Hematopoietic multipotent progenitor cell treated with erythropoietin and hydrocortisone succinate and interleukin-3 and kit ligand, for 8 days (in vitro differentiated cells): ENCODE measurements at regions not wholly inside any gene's neighbourhood (a gene's known extent, or its start where the extent isn't known, plus 50 kb on each side); places are given as distances from the start of the nearest gene placed in this dataset.
"Not testable (repeated sequence)": the region's sequence is repeated elsewhere in the genome, so short reads cannot be mapped to it uniquely, and the experiment has no call there.

ENCODE experiments used
- DNase-seq: peaks from one replicate; pipeline ENCODE4 v3.0.0-alpha.2; 2015

DNA sequence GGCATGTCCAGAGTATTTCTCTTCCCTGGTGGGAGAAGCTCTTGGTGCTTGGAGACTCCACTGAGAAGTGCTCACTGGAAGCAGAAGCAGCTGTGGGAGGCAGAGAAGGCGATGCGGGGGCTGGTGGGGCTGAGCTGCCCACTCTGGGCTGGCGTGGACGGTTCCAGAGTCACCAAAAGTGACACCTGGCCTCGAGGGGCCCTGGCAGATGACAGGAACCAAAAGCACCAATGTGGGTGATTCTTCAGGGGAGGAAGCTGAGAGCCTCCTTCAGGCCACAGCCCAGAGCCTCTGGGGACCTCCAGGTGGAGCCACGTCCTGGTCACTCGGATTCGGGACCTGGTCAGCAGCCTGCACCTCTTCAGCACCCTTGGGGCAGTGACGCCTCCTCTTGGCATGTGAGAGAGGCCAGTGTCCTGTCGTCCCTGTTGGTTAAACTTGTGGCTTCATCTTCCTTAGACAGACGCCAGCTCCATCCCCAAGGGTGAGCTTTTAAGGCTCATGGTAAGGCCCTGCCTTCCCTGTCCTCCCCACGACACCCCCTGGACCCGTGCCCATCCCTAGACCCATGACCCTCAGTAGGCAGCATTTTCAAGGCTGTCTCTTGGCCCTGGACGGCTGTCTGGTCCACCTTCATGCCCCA, 78.7 kb upstream of the IRX4 start:
- DNase-seq = no peak

DNA sequence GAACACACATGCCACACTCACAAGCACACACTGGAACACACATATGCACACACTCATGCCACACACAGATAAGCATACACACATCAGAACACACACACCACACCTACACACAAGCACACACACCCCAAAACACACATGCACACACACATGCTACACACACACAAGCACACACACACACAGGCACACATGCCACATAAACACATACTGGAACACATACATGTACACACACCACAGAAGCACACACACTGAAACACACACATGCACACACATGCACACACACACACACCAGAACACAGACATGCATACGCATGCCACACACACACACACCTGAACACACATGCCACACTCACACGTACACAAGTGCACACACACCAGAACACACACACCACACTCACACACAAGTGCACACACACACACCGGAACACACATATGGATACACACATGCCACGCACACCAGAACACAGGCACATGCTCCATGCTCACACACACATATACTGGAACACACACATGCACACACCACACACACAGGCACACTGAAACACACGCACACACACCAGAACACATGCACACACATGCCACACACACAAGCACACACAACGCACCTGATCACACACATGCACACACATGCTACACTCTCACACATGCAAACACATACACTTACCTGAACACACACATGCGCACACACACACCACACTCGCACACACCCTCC, 78.0 kb upstream of the IRX4 start:
- DNase-seq = no peak

- DNase-seq = no peak
Observed at GRCh38 chr5:1959725-1960581, 77.2 kb upstream of the IRX4 start.

- DNase-seq = no peak
Observed at GRCh38 chr5:1959231-1959630, 76.5 kb upstream of the IRX4 start.

GRCh38 chr5:1958211-1959010, 75.7 kb upstream of the IRX4 start:
- no peak for DNase-seq

DNA sequence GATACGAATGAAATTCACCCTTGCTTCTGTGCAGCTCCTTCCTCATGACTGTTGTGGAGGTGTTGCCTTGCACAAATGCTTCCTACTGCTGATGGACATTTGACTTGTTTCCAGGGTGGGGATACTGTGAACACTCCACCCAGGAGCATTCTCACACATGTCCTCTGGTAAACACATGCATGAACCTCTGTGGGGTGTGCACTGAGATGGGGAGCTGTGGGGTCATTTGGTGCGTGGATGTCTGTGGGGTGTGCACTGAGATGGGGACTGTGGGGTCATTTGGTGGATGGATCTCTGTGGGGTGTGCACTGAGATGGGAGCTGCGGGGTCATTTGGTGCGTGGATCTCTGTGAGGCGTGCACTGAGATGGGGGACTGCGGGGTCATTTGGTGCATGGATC, 72.9 kb upstream of the IRX4 start:
- DNase-seq = no peak

GRCh38 chr5:1953710-1954109, 71.0 kb upstream of the IRX4 start:
- not testable (repeated sequence) for DNase-seq

DNA sequence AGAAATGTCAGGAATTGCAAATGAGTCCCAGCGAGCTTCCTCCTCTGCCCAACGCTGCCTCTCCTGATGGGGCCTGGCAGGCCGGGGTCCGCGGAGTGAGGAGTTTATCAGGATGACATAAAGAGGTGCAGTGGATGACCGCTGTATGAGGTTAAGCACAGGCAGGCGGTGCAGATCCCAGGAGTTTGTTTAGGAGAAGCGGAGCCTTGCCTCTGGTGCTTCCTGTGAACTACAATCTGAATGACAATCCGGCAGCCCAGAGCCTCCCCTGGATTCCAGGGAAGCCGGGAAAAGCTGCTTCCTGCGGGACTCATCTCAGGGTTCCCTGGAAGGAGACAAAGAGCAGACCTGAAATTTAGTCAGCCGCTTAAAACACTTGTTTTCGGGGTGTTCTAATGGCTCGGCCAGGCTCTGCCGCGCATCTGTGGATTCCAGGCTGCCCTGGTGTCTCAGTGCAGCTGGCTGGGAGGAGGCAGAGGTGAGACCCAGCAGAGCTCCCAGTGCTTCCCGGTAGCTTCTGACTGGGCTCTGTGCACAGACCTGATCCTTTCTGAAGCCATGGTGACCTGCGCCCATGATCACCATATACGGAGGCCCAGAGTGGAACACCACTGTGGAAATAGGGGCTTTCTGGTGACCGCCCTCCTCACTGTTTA, 69.8 kb upstream of the IRX4 start:
- DNase-seq = no peak

DNA sequence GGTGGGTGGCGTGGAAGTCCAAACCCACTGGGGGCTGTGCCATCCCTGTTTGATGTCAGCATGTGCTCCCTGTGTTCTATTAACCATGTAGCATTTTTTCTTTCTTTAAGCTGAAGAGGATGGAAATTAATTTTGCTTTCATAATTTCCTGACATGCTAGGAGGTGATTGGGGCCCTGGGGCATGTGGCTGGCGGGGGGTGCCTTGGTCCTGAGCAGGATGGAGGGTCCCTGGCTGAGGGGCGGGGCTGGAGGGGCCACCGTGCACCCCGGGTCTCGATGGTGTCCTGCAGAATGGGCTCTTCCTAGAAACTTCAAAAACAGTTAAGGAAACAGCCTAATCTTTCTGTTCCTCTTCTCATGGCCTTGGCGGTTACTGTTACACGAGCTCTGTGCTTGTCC, 69.3 kb upstream of the IRX4 start:
- no peak for DNase-seq

DNA sequence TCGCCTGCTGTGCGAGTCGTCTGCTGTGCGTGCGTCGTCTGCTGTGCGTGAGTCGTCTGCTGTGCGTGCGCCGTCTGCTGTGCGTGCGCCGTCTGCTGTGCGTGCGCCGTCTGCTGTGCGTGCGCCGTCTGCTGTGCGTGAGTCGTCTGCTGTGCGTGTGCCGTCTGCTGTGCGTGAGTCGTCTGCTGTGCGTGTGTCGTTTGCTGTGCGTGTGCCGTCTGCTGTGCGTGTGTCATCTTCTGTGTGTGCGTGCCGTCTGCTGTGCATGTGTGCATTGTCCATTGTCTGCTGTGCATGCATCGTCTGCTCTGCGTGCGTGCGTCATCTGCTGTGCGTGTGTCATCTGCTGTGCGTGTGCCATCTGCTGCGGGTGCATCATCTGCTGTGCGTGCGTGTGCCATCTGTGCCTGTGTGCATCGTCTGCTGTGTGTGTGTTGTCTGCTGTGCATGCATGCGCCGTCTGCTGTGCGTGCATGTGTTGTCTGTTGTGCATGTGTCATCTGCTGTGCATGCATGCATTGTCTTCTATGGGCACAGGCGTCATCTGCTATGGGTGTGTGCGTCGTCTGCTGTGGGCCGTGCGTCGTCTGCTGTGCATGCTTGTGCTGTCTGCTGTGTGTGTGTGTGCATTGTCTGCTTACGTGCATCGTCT, 68.6 kb upstream of the IRX4 start:
- no peak for DNase-seq

GRCh38 chr5:1950708-1951103, 68.0 kb upstream of the IRX4 start:
- DNase-seq = no peak

GRCh38 chr5:1950096-1950707, 67.5 kb upstream of the IRX4 start:
- DNase-seq = no peak

GRCh38 chr5:1949253-1949652, 66.5 kb upstream of the IRX4 start:
- DNase-seq = no peak

DNA sequence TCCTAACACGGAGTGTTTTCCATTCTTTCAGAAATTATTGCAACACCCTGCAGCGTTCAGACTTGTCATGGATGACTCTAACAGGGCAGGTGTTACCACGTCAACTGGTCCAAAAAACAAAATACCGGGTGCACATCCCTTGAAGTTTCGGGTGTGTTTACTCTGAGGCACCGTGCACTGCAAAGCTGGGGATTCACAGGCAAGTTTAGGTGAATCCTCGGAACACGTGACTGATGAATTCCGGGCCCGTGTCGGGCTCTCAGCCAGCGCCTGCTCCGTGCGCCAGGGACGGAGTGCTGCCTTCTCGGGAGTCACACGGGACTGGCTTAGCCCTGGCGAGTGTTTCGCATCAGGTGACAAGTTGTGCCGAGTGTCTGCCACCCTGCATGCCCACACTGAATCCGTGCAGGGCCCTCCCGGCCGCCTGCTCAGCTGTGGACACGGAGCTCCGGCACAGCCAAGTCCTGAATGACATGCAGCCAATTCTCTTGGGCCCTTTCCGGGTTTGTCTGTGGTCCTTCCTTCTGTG, 66.0 kb upstream of the IRX4 start:
- DNase-seq = no peak

GRCh38 chr5:1948111-1948510, 65.4 kb upstream of the IRX4 start:
- DNase-seq = no peak

DNA sequence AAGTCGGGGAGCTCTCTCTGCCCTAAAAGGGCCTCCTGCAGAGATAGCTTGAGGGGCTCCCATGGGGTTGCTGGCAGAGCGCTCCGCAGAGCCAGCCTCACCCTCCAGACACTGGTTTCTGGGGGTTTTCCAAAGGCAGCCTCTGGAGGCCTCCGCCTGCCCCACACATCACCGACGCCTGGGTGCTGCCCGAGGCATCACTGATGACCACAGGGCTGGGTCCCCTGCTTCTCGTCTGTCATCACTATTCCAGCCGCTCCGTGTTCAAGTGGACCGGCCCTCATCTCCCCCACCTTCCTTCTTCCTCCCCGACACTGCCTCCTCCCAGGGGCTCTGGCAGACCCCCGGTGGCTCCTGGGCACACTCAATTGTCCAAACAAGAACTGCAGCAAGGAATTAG, 64.1 kb upstream of the IRX4 start:
- no peak for DNase-seq

DNA sequence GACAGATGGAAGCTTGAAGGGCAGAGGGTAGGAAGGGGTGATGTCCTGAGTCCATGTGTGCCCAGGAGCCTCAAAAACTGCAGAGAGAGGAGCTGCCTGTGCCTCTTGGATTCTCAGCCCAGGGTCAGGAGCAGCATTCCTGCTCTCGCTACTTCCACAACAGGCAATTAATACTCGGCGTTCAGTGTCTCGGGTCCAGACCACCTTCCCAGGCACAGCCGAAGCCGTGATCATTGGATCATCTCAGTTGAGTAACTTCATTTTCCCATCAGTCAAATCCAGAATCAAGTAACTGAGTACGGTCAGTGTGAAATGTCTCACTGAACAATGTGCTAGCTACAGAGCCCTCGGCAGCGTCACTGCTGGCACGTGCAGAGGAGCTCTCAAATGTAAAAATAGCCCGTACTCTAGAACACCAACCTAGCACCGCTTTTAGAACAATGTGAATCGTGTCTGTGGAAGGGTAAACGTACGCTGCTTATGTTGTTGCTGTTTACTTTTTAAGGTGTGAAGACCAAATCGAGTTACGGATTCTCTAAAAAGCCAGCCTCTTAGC, 63.5 kb upstream of the IRX4 start:
- no peak for DNase-seq

DNA sequence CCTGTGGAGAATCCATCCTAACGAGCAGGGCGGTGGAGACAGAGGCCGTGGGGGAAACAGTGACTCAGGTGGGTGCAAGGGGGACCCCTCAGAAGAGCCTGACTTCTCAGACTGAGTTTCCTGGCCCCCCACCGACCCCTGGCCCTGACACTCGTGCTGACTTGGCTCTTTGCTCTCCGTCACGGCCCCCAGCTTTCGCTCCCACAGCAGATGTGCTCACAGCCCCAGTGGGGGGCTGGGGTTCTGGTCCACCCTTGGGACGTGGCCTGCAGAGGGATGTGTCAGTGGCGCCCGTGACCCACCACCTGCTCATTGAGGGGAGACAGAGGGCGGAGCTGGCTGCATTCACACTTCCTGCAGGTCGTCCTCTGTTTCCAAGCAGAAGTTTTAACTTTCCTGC, 62.9 kb upstream of the IRX4 start:
- no peak for DNase-seq

DNA sequence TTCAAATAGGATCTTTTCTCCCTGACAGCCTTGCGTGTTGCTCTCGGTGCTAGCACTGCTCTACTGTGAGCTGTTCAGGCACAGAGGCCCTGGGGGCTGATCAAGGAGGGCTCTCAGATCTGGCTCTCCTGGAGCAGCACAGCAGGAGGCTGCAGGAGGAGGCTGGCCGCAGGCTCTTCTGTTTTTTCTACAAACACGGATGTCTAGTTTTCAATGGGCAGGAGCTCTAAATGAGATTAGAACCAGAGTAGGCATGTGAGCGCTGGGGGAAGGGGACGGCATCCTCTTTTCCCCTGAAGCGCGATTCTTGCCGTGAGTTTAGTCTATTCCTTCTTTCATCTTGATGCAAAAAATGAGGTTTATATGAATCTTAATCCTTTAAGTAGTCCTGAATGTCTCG, 61.7 kb upstream of the IRX4 start:
- DNase-seq = no peak

DNA sequence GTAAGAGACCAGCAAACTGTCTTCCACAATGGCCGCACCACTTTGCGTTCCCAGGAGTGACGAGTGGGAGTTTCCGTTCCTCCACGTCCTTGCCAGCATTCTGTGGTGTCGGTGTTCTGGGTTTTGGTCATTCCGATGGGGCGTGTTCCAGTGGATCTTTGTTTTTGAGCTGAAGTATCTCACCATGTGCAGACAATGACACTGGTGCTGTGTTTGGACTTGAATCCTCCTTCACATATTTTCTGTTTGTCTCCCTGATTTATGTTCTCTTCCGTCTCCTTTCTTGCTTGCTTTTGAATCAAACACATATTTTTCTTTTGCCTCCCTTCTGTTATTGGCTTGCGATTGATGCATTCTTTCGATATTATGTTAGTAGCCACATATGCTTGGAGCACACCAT, 60.8 kb upstream of the IRX4 start:
- DNase-seq = no peak

- DNase-seq = no peak
Observed at GRCh38 chr5:1942630-1943029, 59.9 kb upstream of the IRX4 start.
